ENCODE measurements at regions not wholly inside any gene's neighbourhood (a gene's known extent, or its start where the extent isn't known, plus 50 kb on each side); places are given as distances from the start of the nearest gene placed in this dataset.

DNA sequence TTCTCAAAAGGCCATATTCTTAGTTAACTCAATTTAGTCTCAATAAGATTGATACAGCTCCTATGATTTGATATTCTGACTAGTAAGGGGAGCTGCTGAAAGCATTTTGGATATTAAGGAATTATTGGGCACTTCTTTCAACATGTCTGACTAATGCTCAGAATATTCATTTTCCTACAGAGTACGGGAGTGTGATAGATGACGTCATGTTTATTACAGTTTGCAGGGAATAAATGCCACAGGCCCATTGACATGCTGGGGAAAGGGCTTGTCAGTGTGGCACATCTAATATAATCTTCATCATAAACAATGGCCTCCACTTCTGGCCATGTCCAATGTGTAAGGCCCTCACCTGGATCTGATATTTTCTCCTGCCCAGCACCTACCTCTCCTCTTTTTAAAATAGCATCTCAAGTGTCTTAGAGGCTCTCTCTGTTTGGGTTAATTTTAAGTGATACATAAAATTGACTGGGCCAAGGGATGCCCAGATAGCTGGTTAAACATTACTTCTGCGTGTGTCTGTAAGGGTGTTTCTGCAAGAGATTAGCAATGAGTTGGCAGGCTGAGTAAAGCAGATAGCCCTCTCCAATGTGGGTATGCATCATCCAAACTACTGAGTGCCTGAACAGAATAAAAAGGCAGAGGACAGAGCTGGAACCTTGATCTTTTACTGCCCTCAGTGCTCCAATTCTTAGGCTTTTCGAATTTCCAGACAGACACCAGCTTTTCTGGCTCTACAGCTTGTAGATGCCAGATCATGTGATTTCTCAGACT lies 99.3 kb downstream of the SLC24A2 start:
- H3K36me3 ChIP-seq = no peaks in the 10 kb centered on the region
- no peaks in the 10 kb centered on the region for H3K4me1 ChIP-seq
- intact Hi-C loops (cut with DNase I) = no loop called here
- no peak for DNase-seq (ENCODE audit: low spot score in 2 of 2)
- no peak overlapping the region for H3K27ac ChIP-seq
- TF ChIP-seq, protein P1, sequence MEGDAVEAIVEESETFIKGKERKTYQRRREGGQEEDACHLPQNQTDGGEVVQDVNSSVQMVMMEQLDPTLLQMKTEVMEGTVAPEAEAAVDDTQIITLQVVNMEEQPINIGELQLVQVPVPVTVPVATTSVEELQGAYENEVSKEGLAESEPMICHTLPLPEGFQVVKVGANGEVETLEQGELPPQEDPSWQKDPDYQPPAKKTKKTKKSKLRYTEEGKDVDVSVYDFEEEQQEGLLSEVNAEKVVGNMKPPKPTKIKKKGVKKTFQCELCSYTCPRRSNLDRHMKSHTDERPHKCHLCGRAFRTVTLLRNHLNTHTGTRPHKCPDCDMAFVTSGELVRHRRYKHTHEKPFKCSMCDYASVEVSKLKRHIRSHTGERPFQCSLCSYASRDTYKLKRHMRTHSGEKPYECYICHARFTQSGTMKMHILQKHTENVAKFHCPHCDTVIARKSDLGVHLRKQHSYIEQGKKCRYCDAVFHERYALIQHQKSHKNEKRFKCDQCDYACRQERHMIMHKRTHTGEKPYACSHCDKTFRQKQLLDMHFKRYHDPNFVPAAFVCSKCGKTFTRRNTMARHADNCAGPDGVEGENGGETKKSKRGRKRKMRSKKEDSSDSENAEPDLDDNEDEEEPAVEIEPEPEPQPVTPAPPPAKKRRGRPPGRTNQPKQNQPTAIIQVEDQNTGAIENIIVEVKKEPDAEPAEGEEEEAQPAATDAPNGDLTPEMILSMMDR (IDR thresholded peaks at IDR 0.05) = no peak
- H3K27me3 ChIP-seq = no peaks in the 10 kb centered on the region
- H3K9me3 ChIP-seq = no peaks in the 10 kb centered on the region
- no peak overlapping the region for H3K4me3 ChIP-seq

GRCh38 chr9:19683715-19684114 lies 105.1 kb downstream of the SLC24A2 start:
- no peak for DNase-seq (ENCODE audit: low spot score in 2 of 2)
- no peaks in the 10 kb centered on the region for H3K27me3 ChIP-seq
- no peaks in the 10 kb centered on the region for H3K4me1 ChIP-seq
- no peak overlapping the region for H3K4me3 ChIP-seq
- no peak overlapping the region for H3K27ac ChIP-seq
- TF ChIP-seq, protein P1 (IDR thresholded peaks at IDR 0.05) = no peak
- intact Hi-C loops (cut with DNase I) = no loop called here
- H3K9me3 ChIP-seq = no peaks in the 10 kb centered on the region
- H3K36me3 ChIP-seq = no peaks in the 10 kb centered on the region

DNA sequence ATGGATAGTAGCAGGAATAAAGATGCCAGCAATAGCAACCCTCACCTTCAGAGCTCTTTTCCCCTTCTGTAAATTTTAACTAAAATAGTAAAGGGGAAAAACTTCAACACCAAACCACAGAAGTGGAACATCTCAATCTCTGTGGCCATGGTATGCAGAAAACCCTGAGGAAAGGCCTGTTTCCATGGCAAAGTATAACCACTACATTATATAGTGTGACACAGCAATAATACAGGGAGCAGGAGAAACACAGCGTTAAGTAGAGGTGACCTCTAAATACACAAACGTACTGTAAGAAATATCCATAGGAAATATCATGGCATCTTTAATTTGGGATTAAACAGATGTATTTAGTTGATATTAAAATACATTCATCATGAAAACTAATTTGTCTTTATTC lies 106.4 kb downstream of the SLC24A2 start:
- TF ChIP-seq, protein P1 (IDR thresholded peaks at IDR 0.05) = no peak
- Histone ChIP-seq H3K27ac (no peak overlapping the region), H3K4me1 (no peaks in the 10 kb centered on the region), H3K36me3 (no peaks in the 10 kb centered on the region), H3K9me3 (no peaks in the 10 kb centered on the region), H3K27me3 (no peaks in the 10 kb centered on the region), H3K4me3 (no peak overlapping the region)
- intact Hi-C loops (cut with DNase I) = no loop called here
- no peak for DNase-seq (ENCODE audit: low spot score in 2 of 2)

DNA sequence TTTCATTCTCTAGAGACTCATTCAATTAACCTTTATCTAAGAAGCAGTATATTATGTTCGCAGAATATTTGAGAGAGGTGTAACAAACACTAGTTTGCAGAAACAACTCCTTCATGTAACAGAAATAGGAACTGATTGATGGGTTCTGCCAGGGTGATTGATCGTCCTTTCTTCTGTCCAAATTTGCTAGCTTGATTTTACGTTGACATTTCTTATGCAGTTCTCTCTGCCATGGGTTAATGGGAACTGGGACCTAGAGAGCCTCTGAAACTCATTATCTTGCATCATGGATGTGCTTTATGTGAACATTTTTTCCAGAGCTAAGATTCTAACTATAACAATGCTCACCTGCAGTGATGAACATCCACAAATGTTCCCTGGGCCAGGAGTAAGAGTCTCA lies 107.0 kb downstream of the SLC24A2 start:
- Histone ChIP-seq H3K27ac (no peak overlapping the region), H3K27me3 (no peaks in the 10 kb centered on the region), H3K36me3 (no peaks in the 10 kb centered on the region), H3K4me3 (no peak overlapping the region), H3K4me1 (no peaks in the 10 kb centered on the region), H3K9me3 (no peaks in the 10 kb centered on the region)
- TF ChIP-seq, protein P1 (IDR thresholded peaks at IDR 0.05) = no peak
- intact Hi-C loops (cut with DNase I) = no loop called here
- DNase-seq (ENCODE audit: low spot score in 2 of 2) = no peak

GRCh38 chr9:19677924-19678323 lies 110.9 kb downstream of the SLC24A2 start:
- H3K27me3 ChIP-seq = no peaks in the 10 kb centered on the region
- intact Hi-C loops (cut with DNase I) = no loop called here
- no peak overlapping the region for H3K4me3 ChIP-seq
- no peaks in the 10 kb centered on the region for H3K36me3 ChIP-seq
- no peaks in the 10 kb centered on the region for H3K4me1 ChIP-seq
- TF ChIP-seq, protein P1 (IDR thresholded peaks at IDR 0.05) = no peak
- H3K27ac ChIP-seq = no peak overlapping the region
- DNase-seq (ENCODE audit: low spot score in 2 of 2) = no peak
- no peaks in the 10 kb centered on the region for H3K9me3 ChIP-seq
